GM18499 (cell line): ENCODE measurements at regions not wholly inside any gene's neighbourhood (a gene's known extent, or its start where the extent isn't known, plus 50 kb on each side); places are given as distances from the start of the nearest gene placed in this dataset.

Source experiments
- ATAC-seq: cut with Tn5 transposase; IDR thresholded peaks from one replicate; pipeline ENCODE4 v1.9.1; 2021; ENCODE audit warnings: moderate number of reproducible peaks; ENCODE audit not compliant: insufficient read depth, unreplicated experiment

DNA sequence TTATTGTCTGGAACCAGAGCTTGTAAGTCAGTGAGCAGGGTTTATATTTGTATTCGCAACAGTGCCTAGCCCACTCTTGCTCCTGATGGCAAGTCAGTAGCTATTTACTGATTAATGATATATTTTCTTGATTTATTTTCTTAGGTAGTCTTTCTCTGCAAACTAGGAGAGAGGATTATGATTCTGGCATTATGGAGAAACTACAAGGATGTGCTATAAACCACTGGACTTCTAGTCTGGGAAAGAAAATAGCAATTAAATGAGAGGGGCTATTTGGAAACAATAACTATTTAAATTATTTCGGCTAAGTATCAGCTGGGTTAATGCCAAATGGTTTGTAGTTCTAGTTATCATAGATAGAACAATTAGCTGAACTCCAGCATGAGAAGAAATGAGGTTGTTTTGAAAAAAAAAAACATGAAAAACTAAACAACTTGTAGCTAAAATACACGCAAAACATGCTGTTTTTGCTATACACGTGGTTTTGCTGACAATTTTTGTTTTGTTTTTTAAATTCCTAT lies 304.9 kb upstream of the TCF21 start:
- no peak for ATAC-seq

DNA sequence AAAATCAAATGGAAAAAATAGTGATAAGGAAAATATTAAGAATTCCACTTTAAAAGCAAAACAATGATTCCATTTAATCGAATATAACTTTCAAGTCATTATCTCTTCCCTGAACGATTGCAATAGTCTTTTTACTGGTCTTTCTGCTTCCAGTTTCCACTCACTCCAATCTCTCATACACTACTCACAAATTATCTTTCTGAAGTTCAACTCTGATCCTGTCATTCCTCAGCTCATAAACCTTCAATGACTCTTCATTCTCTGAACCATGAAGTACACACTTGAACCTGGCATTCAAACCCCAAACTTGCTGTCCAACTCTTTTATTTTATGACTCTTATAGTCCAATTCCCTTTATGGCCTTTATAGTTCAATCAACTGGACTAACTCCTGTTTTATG lies 304.1 kb upstream of the TCF21 start:
- ATAC-seq: no peak

- ATAC-seq: no peak
Observed at GRCh38 chr6:133585978-133586377, 302.9 kb upstream of the TCF21 start.

DNA sequence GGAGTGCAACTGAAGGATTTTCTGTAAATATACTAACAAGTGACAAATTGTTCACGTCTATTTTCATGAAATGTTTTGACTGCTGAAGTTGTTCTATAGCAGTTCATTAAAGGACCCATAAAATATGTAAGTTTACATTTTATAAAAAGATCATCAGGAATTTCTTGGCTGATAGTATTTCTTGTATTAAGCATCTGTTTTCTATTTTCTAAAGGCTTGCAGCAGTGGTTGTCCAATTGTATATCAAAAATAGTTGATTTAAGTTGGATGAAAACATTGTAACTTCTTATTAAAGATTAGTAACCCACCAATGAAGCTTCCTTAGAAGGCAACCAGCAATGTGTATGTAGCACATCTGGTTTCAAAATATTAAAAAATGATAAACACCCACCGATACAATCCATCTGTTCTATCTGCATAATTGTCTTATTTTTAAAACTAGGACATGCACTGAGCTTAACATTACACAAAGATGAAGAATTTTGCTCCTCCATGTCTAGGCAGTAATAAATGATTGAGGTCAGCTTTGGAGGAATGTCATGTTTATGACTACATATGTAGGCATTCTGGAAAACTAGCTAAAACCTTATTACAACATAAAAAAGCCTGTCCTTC lies 301.3 kb upstream of the TCF21 start:
- ATAC-seq: no peak

- ATAC-seq: no peak
Observed at GRCh38 chr6:133590196-133590595, 298.7 kb upstream of the TCF21 start.

GRCh38 chr6:133590814-133591213 lies 298.1 kb upstream of the TCF21 start:
- no peak for ATAC-seq

DNA sequence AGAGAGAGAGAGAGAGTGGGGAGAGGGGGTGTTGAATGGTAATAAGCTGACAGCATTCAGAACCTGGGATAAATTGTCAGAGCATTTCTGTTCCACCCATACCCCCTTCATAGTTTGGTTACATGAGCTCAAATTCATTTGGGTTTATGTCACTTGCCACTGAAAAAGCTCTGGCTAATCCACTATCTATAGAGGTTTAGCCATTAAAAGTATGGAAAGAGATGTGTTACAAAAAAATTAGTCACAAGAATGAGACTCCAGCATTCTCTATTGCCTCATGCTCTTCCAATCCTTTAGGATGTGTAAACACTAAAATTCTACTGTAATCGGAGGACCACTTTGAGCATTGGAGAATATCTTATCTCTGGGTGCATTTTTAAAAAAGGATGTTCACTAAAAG lies 297.6 kb upstream of the TCF21 start:
- ATAC-seq: no peak

- no peak for ATAC-seq
Observed at GRCh38 chr6:133594652-133595110, 294.2 kb upstream of the TCF21 start.

DNA sequence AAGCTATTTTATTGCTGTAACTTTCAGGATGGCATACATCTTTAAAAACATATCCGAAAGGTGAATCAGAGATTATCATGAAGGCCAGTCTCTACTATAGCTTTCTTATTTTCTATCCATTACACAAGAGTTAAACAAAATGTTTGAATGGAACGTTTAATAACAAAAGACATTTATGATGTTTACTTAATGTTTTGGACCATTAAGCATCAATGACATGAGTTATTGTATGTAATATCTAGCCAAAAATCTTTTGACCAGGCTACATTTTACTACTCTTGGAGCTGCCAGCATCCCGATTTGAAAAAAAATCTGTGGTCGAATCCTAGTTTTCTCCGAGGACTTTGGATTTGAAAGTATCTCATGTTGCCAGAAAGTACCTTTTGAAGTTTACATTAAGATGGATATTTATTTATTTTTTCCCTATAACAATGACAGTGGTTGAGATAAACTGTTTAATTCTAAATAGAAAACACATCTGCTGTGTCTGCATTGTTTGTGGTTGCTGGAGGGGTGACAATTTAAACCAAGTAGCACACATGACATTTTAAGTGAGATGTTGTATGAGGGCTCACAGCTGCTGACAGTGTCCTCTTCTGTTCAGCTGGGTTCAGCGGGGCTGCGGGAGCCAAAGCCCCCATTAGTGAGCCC lies 293.7 kb upstream of the TCF21 start:
- no peak for ATAC-seq

DNA sequence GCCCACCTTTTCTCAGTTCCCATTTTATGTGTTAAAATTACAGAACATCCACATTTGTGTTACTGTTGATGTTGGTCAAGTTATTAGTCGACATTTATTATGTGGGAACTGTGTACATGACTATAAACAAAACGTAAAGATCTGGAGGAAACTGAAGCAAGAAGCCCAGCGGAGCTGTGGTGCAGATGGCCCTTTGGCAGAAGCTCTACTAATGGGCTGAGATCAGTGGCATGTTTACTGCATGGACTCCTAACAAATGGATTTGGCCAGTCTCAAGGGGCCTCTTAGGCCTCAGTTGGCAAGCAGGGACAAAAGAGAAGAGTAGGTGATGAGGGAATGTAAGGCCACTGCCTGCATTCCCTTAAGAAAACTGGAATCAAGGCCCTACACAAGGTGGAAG lies 282.1 kb upstream of the TCF21 start:
- no peak for ATAC-seq

GRCh38 chr6:133608620-133609019 lies 280.3 kb upstream of the TCF21 start:
- no peak for ATAC-seq

DNA sequence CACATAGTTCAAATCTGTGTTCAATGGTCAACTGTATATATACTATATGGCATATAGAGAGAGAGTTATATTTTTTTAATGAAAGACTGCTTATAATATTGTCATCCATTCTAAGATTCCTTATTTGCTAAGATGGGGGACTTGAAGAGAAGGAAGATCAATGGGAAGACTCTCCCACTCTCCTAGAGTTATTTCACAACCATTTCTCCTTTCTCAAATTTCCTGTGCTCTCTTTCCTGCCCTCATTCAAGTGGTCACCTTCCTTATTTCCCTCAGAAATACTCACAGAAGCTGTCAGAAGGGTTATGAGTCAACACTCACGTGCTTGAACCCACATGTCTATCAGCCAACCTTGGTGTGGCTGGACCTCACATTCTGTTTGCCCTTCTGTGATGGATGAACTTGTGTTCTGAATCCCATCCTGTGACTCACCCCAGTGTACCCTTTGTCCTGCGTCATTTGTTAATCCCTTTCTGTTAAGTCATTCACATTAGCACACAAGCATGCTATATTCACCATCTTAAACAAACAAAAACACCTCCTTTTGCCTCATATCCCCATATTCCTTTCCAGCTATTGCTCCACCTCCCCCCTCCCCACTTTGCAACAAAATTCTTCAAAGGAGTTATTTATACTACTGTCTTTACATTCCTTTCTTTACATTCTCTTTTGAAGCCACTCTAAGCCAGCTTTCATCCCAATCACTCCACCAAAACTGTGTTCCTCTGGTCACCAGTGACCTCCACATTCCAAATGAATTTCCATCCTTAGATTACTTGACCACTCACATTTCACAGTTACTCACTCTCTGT lies 279.3 kb upstream of the TCF21 start:
- ATAC-seq: no peak

DNA sequence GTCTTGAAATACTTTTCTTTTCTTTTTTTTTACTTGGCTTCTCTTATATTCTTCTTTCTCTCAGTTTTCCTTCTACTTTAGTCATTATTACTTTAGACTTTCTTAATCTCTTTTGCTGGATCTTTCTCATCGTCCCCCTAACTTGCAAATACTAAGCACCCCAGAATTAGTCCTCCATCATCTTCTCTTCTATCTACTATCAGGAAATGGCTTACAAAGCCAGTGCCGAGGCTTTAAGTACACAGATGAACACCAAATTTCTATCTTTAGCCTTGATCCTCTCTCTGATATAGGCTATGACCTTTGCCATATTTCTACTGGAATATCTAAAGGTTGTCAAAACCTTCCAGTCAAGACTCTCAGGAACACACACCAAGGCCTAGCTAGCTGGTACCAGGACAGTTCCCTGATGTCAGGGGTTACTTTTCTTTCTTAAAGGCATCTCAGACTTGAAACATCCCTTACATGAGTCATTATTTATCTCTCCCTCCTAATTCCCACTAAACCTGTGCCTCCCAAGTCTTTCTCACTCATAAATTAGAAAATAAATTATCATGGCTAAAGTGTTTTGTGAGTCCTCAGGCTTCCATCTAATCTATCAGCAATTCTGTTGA lies 278.6 kb upstream of the TCF21 start:
- ATAC-seq: no peak

DNA sequence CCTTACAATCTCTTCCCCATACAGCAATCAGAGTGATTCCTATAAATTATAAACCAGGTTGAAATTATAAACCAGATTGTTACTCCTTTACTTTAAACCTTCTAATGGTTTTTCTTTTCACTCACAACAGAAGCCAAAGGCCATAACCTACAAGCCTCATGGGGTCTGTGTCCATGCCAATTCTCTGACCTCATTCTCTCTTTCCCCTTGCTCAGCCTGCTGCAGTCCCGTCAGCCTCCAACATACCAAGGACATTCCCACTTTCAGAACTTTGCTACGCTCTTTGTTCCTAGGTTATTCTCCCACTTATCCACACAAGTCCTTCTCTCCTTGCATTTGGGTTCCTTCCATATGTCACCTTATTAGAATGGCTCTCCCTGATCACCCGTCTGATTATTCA lies 277.9 kb upstream of the TCF21 start:
- no peak for ATAC-seq

DNA sequence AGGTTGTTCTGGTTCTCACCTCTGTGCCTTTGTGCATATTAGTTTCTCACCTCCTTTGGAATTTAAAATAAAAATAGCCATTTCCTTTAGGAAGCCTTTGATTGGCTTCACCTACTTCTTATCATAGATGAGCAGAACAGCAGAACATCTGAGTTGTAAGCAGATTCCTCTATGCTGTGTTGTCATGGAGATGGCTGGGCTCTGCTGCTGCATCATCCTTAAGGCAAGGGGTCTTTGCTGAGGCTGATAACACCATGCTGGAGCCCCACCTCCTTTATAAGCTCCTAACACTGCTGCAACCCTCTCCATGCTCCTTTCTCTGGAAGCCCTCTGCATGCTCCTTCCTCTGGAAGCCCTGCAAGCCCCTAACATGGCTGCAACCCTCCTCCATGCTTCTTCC lies 276.5 kb upstream of the TCF21 start:
- ATAC-seq: no peak

- ATAC-seq: no peak
Observed at GRCh38 chr6:133613211-133613610, 275.7 kb upstream of the TCF21 start.

DNA sequence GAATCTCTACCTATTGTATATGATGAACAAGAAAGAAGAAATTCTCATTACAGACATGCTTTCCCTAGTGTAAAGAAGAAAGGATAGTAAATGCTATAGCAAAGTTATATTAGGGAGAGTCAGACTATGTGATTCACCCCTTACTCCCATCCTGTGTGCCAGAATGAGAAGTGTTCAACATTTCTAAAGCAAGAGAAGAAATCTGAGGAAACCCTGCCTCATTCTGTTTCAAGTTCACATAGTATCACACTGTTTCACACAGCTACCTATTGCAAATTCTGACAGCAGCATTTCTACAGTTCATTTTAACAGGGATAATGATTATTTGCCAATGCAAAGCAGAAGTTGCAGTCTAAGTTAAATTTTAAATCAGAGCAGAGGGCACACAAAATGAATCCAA lies 267.2 kb upstream of the TCF21 start:
- no peak for ATAC-seq

DNA sequence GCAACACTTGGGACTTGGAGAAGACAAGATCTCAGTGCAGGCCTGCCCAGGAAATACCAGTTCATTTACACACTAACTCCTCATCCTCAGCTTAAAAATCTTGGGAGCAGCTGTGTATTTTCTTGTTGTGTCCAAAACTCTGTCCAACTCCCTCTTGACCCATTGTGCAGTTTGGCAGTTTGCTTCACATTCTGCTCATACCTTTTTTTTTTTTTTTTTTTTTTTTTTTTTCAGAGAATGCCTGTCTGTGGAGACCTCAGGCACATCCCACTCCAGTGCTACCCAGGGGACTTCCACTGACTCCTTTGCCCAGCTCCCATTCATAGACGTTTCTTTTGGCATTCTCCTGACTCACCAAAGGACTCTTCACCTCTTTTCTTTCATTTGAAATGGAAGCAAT lies 265.8 kb upstream of the TCF21 start:
- no peak for ATAC-seq

DNA sequence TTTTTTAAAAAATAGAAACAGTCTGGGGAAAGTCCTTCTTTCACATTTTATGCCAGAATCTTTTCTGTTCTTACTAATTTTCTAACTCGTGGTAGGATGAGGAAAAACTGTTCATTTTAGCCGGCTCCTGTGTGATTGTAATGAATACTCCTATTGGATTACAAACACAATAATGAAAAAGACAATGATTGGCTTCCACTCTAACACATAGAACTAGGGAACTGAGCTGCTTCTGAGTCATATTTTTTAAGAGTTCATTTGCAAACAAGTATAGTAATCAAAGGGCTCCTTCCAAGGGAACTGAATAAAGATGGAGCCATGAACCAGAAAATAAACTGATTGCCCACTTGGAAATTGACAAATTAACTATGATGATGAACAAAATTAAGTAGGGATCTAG lies 265.3 kb upstream of the TCF21 start:
- no peak for ATAC-seq

DNA sequence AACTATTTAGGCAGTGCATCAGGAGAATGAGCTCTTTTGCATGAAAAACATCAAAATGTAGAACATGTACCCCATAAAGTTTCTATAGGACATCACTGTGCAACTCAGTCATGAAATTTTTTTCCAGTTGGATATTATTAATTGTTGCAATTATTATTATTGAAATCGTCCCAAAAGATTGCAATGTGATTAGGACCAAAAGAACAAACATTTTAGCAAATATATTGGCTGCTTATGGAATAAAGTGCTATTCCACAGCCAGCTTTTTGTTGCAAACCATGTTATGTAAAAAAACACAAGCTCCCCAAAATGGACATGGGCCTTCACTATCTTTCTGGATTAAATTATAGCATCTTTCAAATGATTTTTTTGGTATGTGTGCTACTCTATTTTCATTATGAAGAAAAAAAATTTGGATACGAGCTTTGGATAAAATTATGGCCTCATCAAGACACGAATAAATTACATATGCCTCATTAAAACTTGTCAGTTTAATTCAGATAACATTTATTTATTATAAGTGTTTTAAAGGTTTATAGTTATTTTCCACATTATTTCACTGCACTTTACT lies 262.7 kb upstream of the TCF21 start:
- ATAC-seq: no peak

DNA sequence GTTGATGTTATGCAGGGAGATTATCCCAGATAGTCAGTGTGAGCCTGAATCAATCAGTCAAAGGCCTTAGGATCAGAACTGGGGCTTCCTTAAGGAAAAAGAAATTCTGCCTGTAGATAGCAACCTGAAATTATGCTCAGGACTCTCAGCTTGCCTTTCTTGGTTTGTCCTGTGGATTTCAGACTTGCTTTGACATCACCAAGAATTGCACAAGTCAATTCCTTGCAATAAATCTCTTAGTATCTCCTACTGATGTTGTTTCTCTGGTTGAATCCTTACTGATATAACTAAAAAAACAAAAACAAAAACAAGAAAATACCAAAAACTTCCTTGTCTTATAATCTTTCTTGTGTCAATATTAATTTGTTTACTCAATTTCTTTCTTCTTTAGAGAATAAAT lies 258.9 kb upstream of the TCF21 start:
- no peak for ATAC-seq
